ACHN (cell line): ENCODE measurements at regions not wholly inside any gene's neighbourhood (a gene's known extent, or its start where the extent isn't known, plus 50 kb on each side); places are given as distances from the start of the nearest gene placed in this dataset.
"Not testable (repeated sequence)": the region's sequence is repeated elsewhere in the genome, so short reads cannot be mapped to it uniquely, and the experiment has no call there.

Experiments used
- DNase-seq: peaks from one replicate; pipeline ENCODE4 v3.0.0-alpha.2; 2015
- in situ Hi-C: cut with HindIII; loops from 2 replicates; pipeline ENCODE4 v1.10.0; 2017; ENCODE audit warnings: low sequenced_read_pairs, low pct_ligation_motif_present, low pct_unique_long_range_greater_than_20kb

DNA sequence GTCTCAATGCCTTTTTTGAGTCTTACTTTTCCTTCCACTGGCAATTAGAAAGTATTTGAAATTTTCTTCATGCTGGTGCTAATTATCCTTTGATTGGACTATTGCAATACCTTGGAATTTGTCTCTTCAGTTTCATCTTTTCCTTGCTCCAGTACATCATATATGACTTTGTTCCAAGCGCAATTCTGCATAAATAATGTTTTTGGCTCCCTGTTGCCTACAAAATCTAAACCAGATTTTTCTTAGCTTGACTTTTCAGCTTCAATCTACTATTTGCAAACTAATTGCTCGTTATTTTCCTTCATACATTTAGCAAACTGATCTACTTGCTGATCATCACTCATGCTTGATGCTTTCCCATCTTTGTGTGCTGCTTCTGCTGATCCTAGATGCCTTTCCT lies 230.8 kb upstream of the GPR149 start:
- no peak for DNase-seq
- in situ Hi-C loops, result no loop called here

DNA sequence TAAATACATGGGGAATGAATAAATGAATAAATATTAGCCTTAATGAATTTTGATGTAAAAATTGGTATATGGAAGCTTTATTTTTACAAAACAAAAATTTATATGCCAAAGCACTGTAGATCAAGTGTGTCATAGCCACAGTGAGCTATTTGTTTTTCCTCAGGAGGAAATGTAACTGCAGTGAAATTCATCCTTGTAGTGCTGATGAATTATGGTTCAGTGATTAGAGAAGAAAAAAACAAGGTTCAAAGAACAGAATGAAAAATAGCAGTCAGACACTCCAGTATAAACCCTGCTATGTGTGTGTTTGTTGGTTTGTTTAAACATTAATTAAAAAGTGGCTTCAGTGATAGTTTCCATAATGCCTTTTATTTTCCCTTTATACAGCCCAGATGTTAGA lies 228.0 kb upstream of the GPR149 start:
- no peak for DNase-seq
- in situ Hi-C loops, result no loop called here

DNA sequence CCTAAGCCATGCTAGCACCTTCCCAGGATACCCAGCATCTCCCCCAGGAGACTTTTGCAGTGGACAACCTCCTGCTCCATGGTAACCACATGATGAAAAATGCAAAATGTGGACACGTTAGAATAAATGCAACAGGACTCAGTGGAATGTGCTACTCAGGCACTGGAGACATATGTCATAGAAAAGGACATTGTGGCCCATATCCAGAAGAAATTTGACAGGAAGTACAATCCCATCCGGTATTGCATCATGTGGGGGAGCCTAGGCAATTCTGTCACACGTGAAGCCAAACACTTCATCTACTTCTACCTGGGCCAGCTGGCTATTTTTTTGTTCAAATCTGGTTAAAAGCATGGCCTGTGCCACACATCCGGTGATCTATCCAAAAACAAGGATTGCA lies 227.2 kb upstream of the GPR149 start:
- no peak for DNase-seq
- in situ Hi-C loops, result no loop called here

- in situ Hi-C loops, result no loop called here
- DNase-seq, result no peak
Observed at GRCh38 chr3:154656486-154656885, 226.5 kb upstream of the GPR149 start.

- DNase-seq, result no peak
- in situ Hi-C loops, result no loop called here
Observed at GRCh38 chr3:154642145-154642544, 212.2 kb upstream of the GPR149 start.

DNA sequence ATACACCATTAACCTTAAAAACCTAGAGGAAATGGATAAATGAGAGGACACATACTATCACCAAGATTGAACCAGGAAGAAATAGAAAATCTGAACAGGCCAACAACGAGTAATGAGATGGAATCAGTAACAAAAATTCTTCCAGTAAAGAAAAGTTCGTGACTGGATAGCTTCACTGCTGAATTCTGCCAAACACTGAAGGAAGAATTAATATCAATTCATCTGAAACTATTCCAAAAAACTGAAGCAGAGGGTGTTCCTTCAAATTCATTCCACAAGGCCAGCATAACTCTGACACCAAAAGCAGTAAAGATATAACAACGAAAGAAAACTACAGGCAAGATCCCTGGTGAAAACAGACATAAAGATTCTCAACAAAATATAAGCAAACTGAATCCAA lies 195.8 kb upstream of the GPR149 start:
- in situ Hi-C loops, result no loop called here
- DNase-seq, result no peak

- in situ Hi-C loops, DNase-seq: not testable (repeated sequence)
Observed at GRCh38 chr3:154619621-154620020, 189.6 kb upstream of the GPR149 start.

DNA sequence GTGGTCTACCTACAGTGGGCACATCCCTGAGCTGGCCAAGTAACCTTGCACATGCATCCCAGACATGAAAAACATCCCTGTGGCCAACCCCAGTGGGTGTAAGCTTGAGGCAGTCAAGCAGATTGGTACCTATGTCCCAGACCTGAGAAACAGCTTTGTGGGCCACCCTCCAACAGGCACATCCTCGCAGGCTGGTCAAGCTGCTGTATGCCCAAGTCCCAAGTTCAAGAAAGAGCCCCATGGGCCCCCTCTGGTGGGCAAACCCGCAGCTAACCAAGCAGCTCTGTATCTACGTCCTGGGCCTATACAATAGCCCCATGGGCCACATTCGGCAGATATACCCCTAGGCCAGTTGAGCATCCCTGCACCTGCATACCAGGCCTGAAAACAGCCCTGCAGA lies 186.3 kb upstream of the GPR149 start:
- in situ Hi-C loops, result no loop called here

GRCh38 chr3:154615471-154615870 lies 185.5 kb upstream of the GPR149 start:
- in situ Hi-C loops, result no loop called here
- DNase-seq, result no peak

More for the DNA sequence above, 186.3 kb upstream of the GPR149 start:
- DNase-seq, result no peak

GRCh38 chr3:154614601-154615000 lies 184.6 kb upstream of the GPR149 start:
- DNase-seq, result no peak
- in situ Hi-C loops, result no loop called here

- no peak for DNase-seq
- in situ Hi-C loops, result no loop called here
Observed at GRCh38 chr3:154614078-154614477, 184.1 kb upstream of the GPR149 start.

GRCh38 chr3:154602241-154602640 lies 172.3 kb upstream of the GPR149 start:
- no peak for DNase-seq

GRCh38 chr3:154598166-154598565 lies 168.2 kb upstream of the GPR149 start:
- in situ Hi-C loops, result no loop called here
- no peak for DNase-seq

More at GRCh38 chr3:154602241-154602640, 172.3 kb upstream of the GPR149 start:
- in situ Hi-C loops, result no loop called here

DNA sequence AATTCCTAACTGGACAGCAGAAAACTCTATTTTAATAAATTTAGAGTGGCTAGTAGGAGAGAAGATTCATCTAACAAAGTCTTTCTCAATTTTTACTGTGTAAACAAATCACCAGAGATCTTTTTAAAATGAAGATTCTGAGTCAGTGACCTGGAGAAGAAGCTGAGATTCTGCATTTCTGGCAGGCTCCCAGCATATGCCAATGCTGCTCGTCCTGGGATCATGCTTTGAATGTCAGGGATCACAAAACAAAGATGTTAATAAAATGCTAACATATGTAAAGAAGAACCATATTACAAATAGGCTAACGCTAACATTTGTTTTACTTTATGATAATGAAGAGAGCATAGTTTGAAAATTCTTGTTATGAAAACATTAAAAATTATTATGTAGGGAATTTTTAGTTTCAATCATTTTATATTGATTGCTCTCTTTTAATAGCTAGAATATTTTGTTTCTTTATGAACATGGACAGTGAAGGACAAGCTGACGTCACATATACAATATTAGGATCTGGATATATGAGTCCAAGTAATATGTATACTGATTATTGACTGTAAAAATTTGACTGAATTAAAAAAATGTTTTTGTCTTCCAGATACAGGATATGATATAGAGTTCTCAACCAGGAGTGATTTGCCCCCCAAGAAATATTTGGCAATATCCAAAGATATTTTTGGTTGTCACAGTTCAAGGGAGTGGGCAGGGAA lies 160.8 kb upstream of the GPR149 start:
- no peak for DNase-seq
- in situ Hi-C loops, result no loop called here

DNA sequence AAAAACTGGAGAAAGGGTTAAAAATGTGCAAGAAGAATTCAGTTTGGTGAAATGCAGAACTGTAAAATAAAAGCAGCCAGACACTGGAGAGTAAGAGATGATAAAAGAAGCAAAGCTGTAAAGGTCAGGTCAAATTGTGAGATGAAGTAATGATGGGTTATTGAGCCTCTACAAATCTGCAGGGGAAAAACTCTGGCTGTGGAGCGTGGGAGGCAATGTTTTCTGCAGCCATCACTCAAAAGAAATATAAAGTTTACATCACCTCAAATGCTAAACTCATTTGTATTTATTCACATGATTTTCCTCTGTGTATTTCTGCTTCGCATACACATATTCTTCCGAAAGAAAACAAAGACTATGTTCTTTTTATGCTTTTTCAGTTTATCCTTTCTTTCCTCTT lies 158.8 kb upstream of the GPR149 start:
- in situ Hi-C loops, result no loop called here
- DNase-seq, result no peak

DNA sequence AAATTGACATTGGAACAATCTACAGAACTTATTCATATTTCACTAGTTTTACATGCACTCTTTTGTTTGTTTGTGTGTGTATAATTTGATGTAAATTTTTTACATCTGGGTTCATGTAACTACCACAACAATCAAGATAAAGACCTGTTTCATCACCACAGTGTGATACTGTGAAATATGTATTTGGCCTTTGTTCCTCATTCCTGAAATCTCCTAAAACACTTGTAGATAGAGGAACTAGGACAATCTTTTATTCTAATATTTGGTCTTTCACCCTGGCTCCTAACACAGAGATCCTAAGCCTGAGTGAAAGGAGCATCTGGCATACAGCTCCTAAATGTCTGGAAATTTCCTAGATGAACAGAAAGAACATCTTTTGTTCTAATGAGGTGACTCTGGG lies 155.0 kb upstream of the GPR149 start:
- no peak for DNase-seq
- in situ Hi-C loops, result no loop called here

DNA sequence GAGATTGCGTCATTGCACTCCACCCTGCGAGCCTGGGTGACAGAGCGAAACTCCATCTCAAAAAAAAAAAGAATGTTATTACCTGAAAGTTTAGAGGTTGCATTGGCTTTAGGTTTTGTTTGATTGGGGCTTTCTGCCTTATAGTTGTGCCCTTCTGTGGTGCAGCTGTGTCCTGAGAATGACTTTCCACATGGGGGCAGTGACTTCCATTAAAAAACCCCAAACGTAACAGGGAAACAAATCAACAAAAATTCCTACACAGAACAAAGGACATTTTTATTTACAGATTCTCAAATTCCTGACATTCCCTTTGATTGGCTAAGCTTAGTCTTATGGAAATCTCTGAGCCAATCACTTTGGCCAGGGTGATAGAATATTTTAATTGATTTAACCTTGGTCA lies 154.1 kb upstream of the GPR149 start:
- no peak for DNase-seq
- in situ Hi-C loops, result no loop called here

DNA sequence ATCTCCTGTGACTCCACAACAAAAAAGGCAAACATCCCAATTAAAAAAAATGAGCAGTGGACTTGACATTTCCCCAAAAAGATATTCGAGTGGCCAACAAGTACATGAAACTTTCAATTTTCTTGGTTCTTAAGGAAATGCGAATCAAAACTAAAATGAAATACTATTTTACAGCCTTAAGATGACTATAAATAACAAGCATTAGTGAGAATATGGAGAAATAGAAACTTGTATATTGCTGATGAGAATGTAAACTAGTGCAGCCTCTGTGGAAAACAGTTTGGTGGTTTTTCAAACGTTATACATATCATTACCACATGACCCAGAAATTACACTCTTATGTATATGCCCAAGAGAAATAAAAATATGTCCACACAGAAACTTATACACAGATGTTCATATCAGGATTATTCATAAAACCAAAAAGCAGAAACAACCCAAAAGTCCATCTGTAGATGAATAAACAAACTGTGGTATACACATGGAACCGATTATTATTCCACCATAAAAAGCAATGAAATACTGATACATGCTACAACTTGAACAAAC lies 153.2 kb upstream of the GPR149 start:
- DNase-seq, result no peak
- in situ Hi-C loops, result no loop called here

- DNase-seq, result no peak
- in situ Hi-C loops, result no loop called here
Observed at GRCh38 chr3:154582501-154582900, 152.5 kb upstream of the GPR149 start.

DNA sequence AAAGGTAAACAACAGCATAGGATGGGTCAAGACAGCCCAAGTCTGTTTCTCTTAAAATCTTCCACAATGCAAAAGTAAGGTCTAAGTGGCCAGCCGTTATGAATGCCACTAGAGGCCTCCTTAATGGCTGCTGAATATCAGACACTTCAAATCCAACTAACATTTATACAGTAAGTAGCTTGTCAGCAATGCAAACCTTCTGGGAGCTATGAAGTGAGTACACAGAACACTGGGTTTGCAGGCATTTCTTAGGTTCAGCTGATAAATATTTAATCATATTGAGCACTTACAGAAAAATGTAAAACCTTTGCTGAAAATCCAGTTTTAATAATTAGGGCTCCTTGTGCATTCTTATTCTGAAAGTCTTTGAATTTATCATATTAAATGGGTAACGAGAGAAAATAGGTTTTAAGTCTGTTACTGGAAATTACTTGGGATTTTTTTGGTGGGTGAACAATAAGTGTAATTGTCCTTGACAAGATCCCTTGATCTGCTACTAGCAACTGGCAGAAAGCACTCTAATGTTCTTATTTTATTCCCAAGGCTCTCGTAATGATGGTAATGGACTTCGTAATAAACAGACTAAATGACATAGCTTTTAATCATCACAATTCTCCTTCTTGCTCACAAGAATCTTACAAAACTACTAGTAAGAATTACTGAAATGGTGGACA lies 141.7 kb upstream of the GPR149 start:
- DNase-seq, result no peak
- in situ Hi-C loops, result no loop called here
